Activated CD4-positive, CD25-positive, alpha-beta regulatory T cell treated with anti-CD3 and anti-CD28 coated beads, Interleukin-2, amount 50 U/mL, for 16 hours (primary cell): ENCODE measurements at regions not wholly inside any gene's neighbourhood (a gene's known extent, or its start where the extent isn't known, plus 50 kb on each side); places are given as distances from the start of the nearest gene placed in this dataset.
"Not testable (repeated sequence)": the region's sequence is repeated elsewhere in the genome, so short reads cannot be mapped to it uniquely, and the experiment has no call there.

Source experiments
- DNase-seq: peaks from one replicate; pipeline ENCODE4 v3.0.0-alpha.2; 2020; ENCODE audit warnings: low read depth, low spot score

DNA sequence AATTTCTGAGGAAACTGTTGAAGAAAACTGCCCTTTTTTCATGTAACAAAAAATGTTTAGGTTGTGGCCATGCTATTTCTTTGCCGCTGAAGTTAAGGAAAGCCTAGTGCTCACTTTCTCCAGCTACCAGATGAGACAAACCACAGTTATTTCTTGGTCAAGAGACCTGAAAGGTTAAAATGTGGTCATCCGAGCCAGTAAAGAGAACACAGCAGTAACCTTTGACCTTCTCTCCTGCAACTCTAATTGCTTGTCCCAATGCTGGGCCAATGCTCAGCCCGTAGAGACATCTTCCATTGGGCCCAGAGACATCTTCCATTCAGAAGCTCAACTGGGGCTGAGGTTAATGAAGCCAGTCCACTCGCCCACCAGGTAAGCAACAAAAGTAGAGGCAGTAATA, 109.8 kb upstream of the CPSF6 start:
- no peak for DNase-seq

DNA sequence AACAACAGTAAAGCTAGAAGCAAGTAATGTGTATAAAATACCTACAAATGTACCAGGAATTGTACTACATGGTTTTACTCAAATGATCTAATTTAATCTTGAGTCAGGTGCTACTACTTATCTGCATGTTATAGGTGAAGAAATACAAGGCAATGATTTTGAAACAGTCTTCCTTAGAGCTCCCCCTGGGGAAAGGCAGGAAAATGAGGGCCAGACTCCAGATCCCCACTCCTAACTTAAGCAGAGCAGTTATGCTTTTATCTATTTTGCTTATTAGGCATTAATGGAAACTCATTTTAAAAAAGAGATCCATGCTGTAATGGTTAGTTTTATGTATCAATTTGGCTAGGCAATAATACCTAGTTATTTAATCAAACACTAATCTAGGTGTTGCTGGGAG, 109.3 kb upstream of the CPSF6 start:
- no peak for DNase-seq

DNA sequence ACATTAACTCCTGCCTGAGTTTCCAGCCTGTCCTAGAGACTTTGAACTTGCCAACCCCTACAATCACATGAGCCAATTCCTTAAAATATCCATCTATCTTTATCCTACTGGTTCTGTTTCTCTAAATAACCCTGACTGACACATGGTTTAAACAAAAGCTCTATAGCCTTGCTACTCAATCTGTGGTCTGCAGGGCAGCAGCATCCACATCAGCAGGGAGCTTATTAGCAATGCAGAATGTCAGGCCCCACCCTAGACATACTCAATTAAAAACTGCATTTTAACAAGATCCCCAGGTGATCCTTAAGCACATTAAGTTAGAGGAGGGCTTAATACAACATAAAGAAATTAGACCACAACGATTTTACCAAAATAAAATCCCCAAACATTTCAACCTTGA, 108.3 kb upstream of the CPSF6 start:
- no peak for DNase-seq

DNA sequence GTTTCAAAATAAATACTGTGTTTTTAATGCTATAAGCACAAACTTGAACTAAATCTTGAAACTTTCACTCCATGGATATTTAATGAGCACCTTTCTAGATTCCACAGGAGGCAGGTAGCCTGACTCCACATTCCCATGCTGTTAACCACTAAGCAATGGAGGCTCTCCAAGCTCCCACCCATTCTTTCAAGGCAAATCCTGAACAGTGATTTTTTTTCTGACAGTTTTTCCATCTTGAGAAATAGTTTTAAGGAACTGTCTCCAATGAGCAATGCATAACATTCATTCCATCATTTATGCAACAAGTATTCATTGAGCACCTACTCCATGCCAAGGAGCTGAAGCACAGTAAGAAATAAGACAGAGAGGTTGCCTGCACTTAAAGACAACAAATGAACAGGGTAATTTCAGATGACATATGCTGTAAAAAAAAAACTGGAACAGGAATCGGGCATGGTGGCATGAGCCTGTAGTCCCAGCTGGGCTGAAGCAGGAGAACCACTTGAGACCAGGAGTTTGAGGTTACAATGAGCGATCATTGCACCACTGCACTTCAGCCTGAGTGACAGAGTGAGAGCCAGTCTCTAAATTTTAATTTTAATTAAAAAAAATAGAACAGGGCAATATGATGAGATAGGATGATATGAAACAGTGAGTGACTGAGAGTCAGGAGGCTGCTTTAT, 102.3 kb upstream of the CPSF6 start:
- DNase-seq = no peak

DNA sequence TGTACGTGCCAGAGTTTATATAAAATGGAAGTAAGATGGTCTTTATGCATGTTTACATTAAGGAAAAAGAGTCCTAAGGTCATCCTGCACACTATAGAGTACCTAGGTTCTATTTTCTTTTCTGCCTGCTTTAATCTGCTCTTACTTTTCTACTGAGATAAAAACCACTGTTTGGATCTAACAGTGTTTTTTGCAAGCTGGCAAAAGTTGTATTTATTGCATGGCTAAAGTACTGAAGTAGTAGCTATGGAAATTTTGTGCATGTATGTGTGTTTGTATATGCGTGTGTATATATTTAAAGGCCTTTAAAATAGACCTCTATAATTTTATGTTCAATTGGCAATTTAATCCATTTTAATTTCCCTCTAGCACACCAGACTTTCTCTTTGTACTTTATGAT, 98.3 kb upstream of the CPSF6 start:
- DNase-seq = no peak

DNA sequence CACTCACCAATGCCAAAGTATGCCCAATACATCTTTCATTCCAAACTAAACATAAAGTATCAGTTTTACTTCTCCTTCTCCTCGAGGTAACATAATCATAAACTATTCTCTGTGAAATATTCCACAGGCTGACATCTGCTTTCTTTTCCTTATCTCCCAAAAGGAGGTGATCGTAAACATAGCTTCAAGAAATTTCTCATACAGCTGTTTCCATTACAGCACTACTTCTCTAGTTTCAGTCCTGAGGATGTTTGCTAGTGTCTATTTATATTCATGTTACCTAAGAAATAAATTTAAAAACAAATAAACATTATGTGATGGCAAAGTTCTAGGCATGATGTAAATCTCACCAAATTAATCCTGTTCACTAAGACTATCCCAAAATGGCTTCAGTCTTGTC, 90.1 kb upstream of the CPSF6 start:
- no peak for DNase-seq

DNA sequence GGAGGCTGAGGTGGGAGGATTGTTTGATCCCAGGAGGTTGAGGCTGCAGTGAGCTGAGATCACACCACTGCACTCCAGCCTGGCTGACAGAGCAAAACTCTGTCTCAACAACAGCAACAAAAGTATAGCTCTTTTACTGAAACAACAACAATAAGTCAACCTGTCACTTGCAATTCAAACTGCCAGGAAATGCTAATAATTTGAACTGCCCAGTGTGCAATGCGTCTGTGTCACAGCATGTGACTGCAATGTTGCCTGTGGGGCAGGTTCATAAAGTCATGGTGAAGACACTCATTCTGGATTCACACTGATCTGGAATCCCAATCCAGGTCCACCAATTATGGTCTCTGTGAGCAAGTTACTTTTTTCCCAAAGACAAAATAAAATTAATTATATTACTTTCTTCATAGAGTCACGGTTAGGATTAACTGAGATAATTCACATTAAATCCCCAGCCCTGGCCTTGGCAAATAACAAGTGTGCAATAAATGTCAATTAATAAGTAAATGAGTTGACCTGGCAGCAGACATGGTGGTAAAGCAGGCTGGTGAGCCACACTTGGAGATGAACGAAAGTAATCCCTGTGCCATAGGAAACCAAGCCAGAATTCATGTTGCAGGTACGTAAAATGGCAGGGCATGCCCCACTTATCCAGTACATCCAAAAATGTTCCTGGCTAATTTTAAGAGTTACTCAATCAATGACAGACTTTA, 89.1 kb upstream of the CPSF6 start:
- no peak for DNase-seq

DNA sequence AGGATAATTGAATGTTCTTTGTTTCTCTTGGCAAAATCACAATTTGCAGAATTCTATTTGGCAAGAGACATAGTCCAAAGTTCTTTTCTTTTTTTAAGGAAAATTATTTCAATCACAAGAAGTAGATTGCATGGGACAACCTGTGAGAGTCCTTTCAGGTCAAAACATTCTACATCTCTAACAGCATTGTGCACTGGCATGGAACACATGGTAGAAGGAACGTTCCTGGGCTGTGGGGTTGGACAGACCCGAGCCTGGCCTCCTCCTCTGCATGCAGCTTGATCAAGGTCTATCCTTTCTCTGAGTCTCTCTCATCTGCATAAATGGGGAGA, 88.6 kb upstream of the CPSF6 start:
- no peak for DNase-seq

DNA sequence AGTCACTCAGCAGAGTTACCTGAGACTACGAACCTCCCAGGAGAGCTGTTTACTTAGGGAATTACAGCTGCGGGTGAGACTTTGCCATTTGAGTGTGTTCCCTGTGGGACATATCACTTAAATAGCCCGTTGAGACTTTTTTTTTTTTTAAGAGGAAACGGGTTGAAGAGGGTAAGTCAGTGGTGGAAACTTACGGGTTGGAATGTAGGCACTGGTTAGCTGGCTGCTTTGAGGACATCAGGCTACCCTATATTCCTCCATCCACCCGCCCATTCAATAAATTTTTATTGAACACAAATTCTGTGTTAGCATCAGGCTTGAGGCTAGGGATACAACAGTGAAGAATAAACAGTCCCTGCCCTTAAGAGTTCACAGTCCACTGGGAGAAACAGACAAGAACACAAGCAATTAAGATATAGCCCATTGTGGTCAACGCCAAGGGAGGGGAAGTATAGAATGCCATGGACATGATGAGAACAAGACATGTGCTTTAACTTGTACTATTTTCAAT, 88.1 kb upstream of the CPSF6 start:
- no peak for DNase-seq

DNA sequence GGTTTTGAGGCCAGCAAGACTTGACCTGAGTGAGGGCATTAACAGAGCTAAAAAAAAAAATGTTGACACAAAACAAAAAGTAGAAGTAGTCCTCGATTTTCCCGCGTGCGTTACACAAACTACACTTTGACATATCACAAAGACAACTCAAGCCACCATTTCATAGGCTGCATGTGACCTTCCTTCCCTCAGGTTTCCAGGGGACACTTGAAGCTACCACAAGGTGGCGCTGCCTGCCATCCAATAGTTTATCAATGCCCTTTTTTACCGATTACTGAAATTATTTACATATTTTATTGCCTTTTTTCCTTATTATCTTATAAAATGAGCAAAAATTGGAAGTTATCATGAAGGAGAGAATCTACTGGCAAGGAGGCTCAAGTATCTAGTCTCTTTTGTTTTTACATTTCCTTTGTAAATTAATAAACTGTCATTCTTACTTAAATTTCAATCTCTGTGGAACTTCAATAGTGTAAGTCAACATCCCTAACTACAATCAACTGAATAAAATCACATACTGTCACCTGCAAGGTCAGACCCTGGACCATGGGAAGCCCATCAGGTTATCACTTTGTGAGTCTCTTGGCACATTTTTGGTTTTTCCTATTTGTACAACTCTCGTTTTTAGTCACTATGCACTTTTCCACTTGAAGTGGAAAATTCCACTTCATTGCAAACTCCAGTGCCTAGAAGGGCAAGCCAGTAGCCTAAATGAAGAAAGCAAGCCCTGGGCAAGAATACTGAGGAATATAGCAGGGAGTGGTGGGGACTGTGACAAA, 84.6 kb upstream of the CPSF6 start:
- DNase-seq = peak; percentile 65

DNA sequence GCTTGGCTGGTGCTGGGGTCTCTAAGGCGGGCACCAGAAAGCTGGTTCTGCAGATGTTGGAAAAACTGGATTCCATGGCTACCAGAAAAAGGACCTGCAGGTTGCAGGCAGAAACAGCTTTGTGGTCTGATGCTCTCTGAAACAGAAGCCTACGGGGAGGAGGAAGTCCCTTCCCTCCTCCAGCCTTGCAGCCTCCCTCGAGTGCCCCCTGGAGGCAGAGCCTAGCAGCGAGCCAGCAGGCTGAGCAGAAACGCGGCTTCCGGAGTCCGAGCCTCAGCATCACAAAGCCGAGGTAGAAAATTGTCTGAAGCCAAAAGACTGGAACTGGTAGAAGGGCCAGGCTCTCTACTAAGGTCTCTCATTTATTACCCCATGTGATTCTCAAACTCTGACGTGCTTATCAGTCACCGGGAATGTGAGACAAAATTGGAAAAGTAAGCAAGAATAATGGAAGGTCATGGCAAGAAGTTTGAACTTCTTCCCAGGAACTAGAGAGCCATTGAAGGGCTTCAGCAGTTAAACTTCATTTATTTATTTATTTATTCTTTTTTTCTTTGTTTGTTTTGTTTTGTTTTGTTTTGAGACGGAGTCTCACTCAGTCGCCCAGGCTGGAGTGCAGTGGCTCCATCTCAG, 82.2 kb upstream of the CPSF6 start:
- peak; percentile 74 for DNase-seq

DNA sequence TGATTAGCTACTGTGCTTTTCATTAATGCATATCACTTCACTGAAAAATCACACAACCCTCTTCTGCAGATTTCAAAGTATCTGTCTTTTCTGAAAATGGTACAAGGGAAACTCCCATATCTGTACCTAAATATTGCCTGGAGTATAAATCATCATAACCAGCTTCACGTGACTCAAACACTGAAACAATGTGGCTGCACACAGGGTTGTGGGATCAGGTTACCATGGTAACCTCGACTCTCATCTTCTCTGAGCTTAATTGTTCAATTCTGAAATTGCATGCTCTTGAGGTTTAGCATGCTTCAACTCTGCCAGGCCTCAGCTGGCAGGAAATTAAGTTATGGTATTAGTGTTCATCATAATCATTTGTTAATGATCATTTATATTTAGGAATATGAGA, 77.5 kb upstream of the CPSF6 start:
- peak; percentile 21 for DNase-seq

DNA sequence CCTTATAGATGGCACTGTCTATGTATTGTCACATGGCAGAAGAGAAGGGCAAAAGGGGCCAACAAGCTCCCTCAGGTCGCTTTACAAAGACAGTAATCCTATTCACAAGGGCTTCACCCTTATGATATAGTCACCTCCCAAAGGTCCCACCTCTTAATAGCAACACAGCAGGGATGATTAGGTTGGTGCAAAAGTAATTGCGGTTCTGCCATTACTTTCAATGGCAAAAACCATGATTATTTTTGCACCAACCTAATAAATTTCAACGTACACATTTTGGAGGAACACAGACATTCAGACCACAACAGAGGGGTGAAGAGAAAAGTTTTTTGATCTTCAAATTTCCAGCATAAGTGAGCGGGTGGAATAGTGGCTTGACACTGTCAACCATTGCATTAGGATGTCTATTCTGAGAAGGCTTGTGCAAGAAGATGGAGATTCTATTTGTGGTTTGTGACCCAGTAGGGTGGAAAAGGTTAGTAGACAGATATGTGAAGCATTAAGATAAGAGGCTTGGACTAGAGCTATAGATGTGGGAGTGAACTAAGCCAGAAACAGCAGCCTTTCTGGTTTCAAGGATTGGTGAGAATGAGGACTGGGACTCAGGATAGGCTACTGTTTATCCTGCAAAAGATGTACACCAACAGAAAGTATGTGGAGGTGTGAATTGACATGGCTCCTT, 75.5 kb upstream of the CPSF6 start:
- no peak for DNase-seq

DNA sequence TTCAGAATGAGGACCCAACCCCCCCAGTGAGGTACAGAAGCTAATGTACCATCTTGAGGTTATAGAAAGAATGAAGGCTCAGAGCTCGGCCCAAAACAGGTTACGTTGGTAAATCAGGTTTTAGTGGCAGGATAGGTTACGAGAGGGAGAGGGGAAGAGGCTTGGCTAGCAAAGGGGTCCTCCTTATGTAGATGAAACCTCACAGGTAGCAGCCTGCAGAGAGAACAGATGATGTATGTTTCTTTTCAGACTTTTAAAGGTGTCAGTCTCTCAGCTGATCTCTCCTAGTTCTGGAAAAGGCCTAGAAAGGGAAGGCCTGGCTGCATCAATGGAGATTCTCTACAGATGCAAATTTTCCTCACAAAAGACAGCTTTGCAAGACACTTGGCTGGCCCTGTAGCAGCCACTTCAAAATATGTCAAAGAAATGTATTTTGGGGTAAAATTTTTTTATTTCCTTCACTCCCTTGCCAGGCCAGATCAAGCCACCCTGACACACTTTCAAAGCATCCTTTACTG, 71.7 kb upstream of the CPSF6 start:
- DNase-seq = no peak

DNA sequence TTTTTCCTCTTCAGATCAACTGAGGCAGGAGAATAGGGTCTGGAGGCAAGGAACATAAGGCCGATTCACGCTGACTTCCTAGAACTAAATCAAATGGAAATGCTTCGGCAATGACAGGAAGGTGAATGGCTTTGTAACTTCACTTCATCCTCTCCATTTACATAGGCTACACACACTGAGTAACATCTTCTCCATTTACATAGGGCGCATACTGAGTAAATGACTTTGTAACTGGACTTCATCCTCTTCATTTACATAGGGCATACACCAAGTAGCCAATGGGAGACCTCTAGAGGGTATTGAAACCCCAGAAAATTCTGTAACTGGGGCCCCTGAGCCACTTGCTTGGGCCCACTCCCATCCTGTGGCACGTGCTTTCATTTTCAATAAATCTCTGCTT, 71.0 kb upstream of the CPSF6 start:
- DNase-seq = no peak

DNA sequence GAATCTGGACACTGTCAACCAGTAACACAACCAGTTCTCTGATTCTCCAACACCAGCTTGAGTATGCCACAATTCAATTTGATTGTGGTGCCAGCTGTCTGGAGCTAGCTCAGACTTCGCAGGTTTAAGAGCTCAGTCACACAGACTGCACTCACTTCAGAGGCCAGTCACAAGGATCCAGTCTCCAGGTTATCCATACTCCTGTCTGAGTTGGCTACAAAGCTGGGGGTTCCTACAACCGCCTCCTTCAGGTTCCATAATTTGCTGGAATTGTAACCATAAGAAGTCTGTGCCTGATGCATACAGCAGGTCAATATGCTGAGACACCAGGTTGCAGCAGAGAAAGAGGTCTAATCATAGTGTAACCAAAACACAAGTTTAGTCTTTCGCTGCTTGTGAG, 70.5 kb upstream of the CPSF6 start:
- no peak for DNase-seq

DNA sequence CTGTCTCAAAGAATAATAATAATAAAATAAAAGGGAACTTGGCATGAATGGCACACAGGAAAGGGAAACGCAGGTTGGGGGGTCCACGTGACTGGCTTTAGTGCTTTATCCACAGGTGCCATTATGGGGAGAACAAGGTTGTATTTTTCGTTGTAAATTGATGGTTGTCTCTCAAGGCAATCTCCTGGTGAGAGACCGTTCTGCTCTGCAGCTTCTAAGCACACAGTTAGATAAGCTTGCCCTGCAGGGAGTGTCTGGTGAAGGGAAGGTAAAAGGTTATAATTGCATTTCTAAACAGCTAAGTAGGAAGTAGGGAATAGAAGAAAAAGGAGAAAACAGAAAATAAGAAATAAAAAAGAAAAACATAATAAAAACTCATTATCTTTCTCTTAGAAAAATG, 69.1 kb upstream of the CPSF6 start:
- no peak for DNase-seq

DNA sequence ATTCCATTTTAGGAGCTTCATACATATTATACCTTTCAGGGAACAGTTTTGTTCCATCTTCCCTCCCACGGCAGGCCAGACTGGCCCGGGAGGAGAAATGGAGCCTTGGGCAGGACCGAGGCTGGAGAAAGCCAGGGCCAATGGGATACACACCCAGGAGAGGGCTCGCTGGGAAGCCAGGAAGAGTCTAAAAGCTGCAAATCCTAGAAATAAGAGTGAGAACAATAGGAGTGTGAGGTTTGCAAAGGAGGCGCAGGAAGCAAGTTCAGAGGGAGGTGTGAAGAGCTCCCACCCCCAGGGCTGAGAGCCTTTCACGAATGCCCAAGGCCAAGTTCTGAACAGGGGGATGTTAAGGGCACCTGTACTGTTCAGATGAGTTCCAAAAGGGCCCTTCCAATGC, 67.5 kb upstream of the CPSF6 start:
- DNase-seq = no peak

DNA sequence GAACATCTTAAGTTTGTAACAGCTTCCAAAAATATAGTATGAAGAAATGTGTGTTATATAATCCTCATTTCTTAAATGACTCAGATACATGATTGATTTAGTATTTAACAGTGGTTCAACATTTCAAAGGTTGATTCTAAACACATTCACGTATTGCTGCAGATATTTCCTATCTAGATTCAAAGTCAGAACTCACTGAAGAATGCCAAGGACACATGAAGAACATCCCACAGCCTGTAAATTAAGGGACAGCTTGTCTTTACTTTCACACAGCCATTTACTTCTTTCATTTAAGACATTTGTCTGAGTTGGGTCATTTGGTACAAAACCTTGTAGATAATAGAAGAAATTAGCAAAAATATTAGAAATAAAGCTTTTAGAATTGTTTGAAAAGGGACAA, 66.9 kb upstream of the CPSF6 start:
- no peak for DNase-seq

DNA sequence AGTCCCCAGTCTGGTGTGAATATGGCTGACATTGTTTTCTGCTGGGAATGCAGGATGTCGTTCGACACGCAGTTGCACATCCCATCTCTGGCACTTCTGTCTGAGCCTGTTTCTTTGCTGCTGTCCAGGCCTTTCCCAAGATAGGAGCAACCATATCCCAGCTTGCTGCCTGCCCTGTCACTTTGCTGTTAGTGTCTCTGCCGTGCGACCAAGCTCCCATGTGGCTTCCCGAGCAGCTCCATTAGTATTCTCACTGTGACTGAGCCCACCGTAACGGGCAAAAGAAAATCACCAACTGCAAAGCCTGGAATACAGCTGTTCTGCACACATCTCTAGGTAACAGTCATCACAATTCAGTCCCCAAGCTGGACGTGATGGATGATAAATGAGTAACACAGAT, 66.0 kb upstream of the CPSF6 start:
- no peak for DNase-seq

DNA sequence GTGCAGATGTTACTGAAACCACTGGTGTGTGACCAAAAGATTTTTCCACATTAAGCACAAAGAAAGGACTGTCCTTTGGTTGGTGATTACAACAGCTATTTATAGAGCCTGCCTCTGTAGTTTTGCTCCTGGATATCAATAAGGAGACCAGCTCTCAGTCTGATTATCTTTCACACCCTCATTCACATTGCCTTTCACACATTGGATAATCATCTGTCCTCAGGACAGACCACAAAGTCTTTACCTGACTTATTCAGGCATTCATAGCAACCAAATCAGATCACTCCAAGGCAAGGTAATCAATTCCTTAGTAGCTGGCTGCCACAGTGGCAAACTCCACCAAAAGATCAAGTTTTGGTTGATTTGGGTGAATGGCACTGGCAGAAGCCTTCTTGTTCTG, 59.6 kb upstream of the CPSF6 start:
- DNase-seq = no peak

DNA sequence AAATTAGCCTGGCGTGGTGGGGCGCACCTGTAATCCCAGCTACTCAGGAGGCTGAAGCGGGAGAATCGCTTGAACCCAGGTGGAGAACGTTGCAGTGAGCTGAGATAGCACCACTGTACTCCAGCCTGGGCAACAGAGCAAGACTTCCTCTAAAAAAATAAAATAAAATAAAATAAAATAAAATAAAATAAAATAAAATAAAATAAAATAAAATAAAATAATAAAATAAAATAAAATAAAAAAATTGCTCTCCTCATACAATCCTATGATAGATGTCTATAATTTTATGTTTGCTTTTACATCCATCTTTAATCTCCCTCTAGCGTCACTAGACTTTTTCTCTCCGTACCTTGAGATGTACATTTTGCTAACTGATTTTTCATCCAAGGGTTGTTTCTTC, 51.8 kb upstream of the CPSF6 start:
- DNase-seq = not testable (repeated sequence)
